Testis (tissue), 2 donors: ENCODE measurements at regions not wholly inside any gene's neighbourhood (a gene's known extent, or its start where the extent isn't known, plus 50 kb on each side); places are given as distances from the start of the nearest gene placed in this dataset.

Experiments used
- POLR2A ChIP-seq: fragments of 450-650 bp; IDR thresholded peaks from one replicate; pipeline ENCODE4 v1.6.1; 2017; ENCODE audit warnings: antibody characterized with exemption, mild to moderate bottlenecking, moderate library complexity
- TF ChIP-seq, protein P1 (sequence below), 3 experiments: fragments of 450-650 bp in 2 of 3; fragments of 200-600 bp in 1 of 3; sonication (generic) in 1 of 3; IDR thresholded peaks; one replicate each; pipeline ENCODE4 v1.5.1; 2016 to 2019; ENCODE audit warnings: antibody characterized with exemption in 3 of 3, mild to moderate bottlenecking in 2 of 3, moderate library complexity in 1 of 3

DNA sequence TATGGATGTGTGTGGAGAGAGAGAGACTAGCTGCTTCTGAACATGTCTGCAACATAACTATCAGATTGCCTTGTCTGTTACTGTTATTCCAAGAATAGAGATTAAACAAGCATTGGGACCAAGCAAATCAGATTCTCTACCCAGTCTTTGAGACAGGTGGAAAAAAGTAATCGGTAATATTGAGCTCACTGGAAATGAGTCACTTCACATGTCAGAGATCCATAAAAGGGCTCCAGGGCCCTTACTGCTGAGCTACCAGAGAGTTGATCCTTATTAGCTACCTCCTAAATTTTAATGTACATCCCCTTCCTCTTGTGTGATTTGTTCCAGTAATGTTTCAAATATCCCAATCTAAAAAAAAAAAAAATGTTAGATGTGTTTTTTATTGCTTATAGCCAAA, 2118.0 kb downstream of the PCDH9 start:
- TF ChIP-seq, protein P1, sequence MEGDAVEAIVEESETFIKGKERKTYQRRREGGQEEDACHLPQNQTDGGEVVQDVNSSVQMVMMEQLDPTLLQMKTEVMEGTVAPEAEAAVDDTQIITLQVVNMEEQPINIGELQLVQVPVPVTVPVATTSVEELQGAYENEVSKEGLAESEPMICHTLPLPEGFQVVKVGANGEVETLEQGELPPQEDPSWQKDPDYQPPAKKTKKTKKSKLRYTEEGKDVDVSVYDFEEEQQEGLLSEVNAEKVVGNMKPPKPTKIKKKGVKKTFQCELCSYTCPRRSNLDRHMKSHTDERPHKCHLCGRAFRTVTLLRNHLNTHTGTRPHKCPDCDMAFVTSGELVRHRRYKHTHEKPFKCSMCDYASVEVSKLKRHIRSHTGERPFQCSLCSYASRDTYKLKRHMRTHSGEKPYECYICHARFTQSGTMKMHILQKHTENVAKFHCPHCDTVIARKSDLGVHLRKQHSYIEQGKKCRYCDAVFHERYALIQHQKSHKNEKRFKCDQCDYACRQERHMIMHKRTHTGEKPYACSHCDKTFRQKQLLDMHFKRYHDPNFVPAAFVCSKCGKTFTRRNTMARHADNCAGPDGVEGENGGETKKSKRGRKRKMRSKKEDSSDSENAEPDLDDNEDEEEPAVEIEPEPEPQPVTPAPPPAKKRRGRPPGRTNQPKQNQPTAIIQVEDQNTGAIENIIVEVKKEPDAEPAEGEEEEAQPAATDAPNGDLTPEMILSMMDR (IDR thresholded peaks at IDR 0.05) = no peak
- TF ChIP-seq POLR2A = no peak
